NCI-H1048 (cell line): ENCODE measurements at regions not wholly inside any gene's neighbourhood (a gene's known extent, or its start where the extent isn't known, plus 50 kb on each side); places are given as distances from the start of the nearest gene placed in this dataset.

Source experiments
- DNase-seq: peaks from one replicate; lab custom pipeline; 2025; lab: John Stamatoyannopoulos, UW

DNA sequence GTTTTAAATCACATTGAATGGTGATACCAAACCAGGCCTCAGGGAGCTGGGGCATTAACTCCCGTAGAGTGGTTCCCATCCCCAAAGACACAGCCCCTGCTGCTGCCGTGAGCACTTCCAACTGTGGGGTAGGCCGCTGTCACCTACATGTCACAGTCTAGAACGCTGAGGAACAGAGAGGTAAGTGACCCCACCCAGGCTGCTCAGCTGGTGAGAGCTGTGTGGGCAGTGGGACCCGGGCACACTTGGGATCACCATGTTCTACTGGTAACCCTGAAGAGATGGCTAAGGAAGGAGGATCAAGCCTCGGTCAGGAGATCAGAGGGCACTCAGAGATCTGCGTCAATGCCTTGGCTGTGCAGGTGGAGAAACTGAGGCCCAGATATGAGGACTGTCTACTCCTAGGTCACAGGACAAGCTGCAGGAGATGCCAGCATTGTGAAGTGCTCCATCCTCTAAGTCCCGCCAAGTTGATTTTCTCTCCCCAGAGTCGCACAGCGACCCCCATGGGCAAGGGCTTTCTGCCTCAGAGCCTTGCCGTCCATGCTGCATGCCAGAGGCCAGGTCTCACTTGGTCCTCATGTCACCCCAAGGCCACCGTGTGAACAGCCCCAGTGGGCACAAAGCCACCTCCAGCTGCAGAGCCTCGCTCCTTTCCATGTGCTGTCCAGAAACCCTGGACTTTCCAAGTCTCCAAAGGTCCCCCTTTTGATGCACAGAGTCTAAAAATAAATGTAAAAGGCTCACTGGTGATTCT, 144.2 kb upstream of the OTOS start:
- no peak for DNase-seq

DNA sequence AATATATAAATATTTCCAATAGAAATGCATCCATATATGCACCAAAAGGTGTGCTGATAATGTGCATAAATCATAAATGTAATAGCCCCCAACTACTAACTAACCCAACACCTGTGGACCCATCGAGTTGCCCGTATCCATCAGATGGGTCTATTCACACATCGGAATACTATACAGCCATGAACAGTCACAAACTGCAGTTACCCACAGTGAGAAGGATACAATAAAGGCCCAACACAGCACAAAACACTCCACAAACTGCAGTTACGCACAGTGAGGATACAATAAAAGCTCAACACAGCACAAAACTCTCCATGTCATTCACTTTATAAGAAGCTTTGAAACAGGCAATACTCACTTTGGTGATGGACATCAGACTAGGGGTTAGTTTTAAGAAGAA, 145.3 kb upstream of the OTOS start:
- no peak for DNase-seq

- DNase-seq = no peak
Measured at GRCh38 chr2:240286596-240286995, 146.1 kb upstream of the OTOS start.

- DNase-seq = no peak
Measured at GRCh38 chr2:240287011-240287410, 146.6 kb upstream of the OTOS start.

- DNase-seq = no peak
Measured at GRCh38 chr2:240287496-240288086, 147.1 kb upstream of the OTOS start.

GRCh38 chr2:240288087-240288521, 147.4 kb upstream of the GPC1 start:
- no peak for DNase-seq

DNA sequence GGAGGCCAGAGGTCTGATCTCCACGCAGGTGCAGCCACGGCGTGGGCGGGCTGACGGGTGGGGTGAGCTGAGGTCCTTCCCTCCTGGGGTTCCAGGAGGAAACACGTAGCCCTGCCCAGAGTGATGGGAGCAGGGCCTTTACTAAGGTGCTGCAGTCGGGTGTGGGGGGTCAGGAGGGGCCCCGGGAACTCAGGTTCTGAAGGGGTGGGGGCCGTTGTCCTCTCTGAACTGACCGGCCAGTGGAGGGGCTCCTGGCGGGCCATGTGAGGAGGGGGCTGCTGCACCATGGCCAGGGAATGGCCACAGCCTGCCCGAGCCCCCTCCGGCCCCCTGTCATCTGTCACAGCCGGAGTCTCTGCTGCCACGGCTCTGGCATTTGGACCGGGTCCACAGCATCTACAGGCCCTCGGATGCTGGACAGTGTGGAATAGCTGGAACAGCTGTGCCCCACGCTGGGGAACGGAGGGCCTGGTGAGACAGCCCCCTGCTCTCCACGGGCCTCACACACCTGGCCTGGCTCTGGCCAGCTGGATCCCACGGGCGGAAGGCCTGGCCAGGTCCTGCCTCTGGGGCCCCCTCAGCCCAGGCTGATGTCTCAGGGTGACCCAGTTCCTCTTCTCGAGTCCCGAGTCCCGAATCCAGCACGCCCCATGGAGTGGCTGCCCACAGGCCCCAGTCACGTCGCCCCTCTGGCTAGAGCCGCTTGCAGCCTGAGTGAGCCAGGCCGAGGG, 145.6 kb upstream of the GPC1 start:
- DNase-seq = no peak

GRCh38 chr2:240290432-240291336, 144.8 kb upstream of the GPC1 start:
- no peak for DNase-seq

DNA sequence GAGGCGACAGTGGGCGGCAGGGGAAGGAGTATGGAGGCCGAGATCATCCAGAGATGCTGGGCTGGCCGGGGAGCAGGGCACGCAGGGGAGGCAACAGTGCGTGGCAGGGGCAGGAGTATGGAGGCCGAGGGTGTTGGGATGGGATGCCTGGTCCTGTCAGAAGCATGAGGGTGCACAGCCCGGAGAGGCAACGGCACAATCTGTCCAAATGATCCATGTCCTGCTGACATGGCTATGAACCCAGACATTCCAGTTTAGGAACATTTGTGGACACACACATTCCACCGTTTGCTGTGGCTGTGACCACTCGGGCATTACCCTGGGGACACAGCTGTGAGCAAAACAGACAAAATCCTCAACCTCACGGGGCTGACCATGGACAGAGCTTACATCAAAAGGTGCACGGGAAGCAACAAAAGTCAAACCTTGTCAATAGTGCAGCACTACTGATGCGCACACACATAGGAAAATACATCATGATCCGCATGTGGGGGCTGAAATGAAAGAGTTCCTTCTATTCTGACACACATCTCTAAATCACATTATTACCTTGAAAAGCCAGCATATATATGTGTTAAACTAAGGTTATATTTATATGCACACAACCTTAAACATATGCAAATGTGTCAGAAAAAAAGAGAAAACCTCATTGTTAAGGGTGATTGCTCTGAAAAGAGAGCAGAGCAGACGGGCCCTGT, 144.0 kb upstream of the GPC1 start:
- DNase-seq = no peak

DNA sequence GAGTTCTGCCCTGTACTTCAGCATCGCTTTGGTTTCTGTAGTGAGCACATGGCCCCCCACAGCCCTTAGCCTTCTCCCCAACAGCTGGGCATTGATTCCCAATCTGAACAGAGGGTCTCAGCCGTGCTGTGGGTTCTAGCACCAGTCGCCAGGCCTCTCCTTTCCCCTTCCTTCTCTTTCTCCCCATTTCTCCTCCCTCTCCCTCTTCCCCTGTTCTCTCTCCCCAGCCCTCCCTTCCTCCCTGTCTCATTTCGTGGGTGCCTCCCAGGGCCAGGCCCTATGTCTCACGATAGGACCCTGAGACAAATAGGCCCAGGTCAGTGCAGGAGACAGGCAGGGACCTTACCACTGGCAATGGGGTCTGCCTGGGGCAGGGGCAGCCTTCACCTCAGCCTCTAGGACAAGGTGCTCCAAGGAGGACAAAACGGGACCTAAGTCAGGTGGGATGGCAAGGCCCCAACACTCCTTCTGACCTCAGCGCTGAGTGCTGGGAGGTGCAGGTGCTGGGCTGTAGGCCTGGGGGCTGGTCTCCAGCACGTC, 143.4 kb upstream of the GPC1 start:
- DNase-seq = no peak

DNA sequence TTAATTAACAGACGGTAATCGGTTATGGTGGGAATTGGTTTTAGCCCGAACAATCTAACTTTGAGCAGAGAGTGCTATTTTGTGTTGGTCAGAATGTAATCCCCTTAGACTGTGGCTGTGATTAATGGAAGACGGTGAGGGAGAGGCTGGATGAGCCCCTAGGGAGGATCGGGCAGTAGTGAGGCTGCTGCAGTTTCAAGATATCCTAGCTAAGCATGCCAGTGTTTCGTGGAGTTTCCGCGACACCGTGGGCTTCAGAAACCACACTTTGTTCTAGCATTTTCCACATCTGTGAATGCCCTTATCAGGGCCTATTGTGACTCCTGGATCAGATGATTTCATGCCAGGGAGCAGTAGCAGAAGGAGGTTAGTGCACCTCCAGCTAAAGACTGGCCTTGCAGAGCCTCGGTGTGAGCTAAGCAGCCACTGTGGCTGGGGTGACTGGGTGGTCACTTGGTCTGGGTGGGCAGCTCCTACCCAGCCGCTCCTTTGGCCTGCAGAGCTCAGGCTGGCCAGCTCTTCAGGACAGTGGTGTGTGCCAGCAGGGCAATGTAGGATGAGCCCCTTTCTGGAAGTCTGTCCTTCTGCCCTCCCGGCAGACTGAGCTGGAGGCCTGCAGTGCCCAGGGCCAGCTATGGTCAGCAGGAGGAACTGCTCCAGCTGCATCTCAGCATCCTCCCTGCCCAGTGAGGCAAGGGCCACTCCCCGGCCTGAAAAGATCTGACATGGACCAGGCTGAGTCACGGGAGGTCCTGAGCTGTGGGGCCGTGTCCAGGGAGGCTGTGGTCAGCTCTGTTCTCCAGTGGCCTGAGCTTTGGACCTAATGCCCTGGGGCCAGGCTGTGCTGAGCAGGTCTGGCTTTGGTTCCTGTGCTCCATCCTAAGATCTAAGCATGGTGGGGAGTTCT, 142.6 kb upstream of the GPC1 start:
- no peak for DNase-seq

DNA sequence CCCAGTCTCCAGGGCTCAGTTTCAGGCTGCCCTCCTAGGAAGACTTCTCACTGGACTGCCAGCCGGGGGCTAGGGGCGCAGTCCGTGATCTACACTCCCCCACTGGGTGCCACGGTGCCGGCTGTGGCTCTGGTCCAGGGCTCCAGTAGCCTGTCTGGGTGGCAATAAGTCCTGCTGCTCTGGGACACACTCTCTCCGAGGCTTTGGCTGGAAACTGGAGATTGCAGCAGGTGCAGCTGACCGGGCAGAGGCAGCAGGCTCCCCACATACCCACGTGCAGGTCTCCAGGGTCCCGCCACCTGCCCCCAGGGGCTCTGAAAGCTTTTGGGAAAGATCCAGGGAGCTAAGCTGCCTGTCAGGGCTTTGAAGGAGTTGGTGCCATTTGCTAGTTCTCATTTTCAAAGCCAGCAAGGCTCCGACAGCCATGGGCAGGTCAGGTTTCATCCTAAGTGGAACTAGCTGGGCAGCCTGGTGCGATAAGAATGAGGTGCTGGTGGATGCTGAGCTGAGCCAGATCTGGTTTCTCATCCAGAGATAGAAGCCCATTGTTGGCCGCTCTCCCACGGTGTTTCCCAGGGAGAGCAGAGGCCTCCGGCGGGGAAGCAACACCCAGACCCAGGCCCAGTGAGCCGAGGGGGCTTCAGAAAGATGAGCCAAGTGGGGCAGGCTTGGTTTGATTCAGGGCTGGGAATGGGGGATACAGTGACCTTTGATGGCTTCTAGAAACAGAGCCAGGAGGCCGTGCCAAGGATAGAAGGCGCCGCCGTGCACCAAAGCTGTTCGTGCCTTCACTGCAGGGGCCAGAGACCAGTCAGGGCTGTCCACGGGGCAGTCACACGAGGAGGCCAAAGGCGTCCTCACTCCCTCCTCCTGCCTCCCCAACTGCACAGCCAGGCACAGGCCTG, 141.7 kb upstream of the GPC1 start:
- DNase-seq = no peak

GRCh38 chr2:240294514-240294913, 140.9 kb upstream of the GPC1 start:
- no peak for DNase-seq

DNA sequence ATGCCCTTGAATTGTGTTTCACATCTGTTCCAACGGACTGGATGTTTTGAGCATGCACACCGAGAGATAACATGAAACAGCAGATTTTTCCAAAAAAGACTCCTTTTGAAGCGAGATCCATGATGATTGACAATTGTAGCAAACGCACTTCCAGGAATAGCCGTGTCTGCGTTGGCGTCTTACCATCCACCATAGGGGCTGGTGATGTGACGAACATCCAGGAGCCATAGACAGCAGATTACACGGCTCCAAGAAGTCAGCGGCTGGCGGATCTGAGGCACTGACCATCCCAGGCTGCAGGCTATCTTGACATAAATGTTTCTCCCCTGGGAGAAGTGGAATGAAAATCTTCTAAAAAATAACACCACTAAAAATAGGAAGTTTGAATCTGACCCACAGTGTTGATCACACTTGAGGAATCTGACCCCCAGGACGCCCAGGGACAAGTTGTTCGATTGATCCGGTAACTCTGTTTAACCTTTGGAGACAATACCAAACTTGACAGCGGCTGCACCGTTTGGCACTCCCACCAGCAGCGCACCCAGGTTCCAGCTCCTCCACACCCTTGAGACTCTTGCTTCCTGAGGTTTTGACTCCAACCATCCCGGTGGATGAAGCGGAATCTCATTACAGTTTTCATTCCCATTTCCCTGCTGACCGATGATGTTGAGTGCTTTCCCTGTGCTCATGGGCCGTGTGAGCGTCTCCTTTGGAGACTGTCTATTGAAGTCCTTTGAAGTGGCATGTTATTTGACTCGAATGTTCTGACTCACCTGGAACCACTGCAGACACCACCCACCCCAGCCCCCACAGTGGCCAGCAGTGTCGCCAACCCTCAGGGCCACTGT, 140.0 kb upstream of the GPC1 start:
- no peak for DNase-seq

DNA sequence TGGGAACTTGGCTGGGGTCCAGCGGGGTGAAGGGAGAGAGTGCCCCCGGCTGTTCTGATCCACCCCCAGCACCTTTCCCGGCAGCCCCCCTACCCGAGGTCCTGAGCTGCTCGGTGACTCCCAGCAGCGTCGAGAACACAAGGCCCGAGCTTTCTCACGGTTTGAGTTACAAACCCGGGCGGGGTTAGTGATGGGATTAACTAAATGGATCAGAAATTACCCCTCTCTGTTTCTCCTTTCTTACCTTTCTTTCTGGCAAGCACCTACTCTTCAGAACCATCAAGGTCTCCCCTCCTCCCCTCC, 139.4 kb upstream of the GPC1 start:
- no peak for DNase-seq

DNA sequence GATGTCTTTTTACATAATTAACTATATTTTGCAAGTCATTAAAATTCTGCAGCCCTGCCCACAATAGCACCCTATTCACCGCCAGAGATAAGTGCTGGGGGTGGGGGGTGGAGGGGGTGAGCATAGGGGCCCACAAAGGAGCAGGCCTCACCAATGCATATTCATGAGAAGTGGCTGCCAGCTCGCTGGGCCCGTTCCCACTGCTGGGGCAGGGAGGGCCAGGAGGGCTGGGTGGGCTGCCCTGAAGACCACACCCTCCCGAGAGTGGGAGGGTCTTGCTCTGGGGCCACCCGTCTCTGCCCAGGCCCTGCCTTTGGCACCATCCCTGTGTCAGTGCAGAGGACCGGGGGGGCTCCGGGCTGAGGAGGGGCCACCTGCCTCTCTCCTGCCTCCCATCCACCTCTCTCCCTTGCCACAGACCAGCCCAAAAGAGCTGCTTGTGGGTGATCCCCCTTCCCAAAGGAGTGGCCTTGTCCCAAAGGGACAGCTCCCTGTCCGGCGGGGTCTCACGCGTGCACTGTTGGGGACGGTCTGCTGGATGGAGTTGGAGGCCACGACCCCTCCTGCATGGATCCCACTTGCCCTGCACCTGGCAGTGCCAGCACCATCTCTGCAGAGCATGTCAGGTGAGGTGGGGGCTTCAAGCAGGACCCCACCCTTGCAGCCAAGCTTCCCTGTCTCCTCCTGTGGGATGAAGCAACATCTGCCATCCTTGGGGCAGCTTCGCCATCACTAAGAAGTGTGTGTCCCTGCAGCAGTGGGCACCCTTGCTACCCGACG, 138.8 kb upstream of the GPC1 start:
- DNase-seq = no peak

DNA sequence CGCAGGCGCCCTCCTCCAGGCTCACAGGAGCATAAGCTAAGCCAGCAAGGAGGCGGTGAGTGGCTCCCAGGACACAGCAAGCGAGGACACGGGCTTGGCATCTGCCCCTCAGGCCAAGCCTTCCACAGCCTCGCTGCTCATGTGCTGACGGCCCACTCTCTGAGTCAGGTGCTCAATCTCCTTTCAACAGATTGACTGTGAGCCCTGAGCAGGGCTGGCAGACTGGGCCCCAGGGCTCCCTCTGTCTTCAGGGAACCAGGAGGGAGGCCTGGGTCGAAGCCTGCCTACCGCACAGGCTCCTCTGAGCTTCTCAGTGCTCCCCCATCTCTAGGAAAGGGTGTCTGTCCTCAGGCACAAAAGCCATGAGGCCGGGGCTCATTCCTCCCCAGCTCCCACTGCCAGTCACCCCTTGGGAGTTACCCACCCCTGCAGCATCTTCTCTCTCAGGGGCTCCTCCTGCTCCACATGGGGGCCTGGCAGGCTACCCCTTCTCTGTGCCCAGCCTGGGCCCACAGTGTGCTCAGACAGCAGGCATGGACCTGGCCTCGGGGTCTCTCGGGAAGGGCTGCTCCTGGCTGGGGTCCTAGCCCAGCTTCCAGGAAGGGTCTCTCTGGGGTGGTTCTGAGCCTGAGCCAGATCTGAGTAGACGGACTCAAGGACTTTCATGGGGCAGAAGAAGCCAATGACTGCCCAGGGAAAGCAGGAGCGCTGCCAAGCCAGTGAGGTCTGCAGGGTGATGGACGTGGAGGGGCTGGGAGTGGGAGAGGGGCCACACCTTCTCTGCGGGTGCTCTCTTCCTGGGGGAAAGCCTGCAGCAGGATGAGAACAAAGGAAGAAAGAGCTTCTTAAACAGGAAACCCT, 138.0 kb upstream of the GPC1 start:
- DNase-seq = no peak
